Endothelial cell of umbilical vein (primary cell): ENCODE measurements at regions not wholly inside any gene's neighbourhood (a gene's known extent, or its start where the extent isn't known, plus 50 kb on each side); places are given as distances from the start of the nearest gene placed in this dataset.

Experiments
- BruUV-seq: library from RNA; stranded (reverse); fragments of 400-500 nt; replicated peaks from 2 replicates; lab custom pipeline; 2021; lab: Mats Ljungman, UMichigan
- CTCF ChIA-PET: fragments of 300-600, 350-600 bp; sonication (Branson Sonifier 250); formaldehyde crosslinking; loops from one replicate; lab custom pipeline; 2021; ENCODE audit warnings: antibody characterized with exemption, inconsistent platforms; lab: Charles Lee
- POLR2A ChIA-PET: fragments of 300-600, 350-600 bp; sonication (Branson Sonifier 250); formaldehyde crosslinking; loops from one replicate; lab custom pipeline; 2021; ENCODE audit warnings: antibody characterized with exemption, inconsistent platforms; lab: Charles Lee
- DNase-seq: peaks from one replicate; pipeline ENCODE4 v3.0.0-alpha.2; 2011; ENCODE audit warnings: low read depth, low spot score
- FAIRE-seq: peaks from 2 replicates; lab custom pipeline; 2011; peaks lifted over from hg19 to GRCh38; lab: Jason Lieb, UNC
- H2AFZ ChIP-seq: 2 replicates; pipeline ENCODE4 v1.6.0; 2012; ENCODE audit warnings: low read depth, low read length, control low read depth, inconsistent platforms
- H3K27ac ChIP-seq: 2 replicates; pipeline ENCODE4 v1.5.1; 2011; ENCODE audit warnings: low read depth, mild to moderate bottlenecking, control low read depth, low read length, moderate library complexity; ENCODE audit not compliant: insufficient read depth
- H3K27me3 ChIP-seq, 2 experiments: 2 replicates each; pipeline versions ENCODE4 v1.6.0 to v1.6.1; 2011; ENCODE audit warnings: low read length in 2 of 2, mixed read lengths in 1 of 2; ENCODE audit not compliant: control insufficient read depth in 2 of 2, insufficient read depth in 2 of 2
- H3K36me3 ChIP-seq, 2 experiments: 2 replicates in 1 of 2; 3 replicates in 1 of 2; pipeline ENCODE4 v1.5.1; 2011; ENCODE audit warnings: low read length in 2 of 2, mild to moderate bottlenecking in 1 of 2, moderate library complexity in 1 of 2; ENCODE audit not compliant: control insufficient read depth in 2 of 2, insufficient read depth in 2 of 2; ENCODE audit errors: extremely low read depth in 1 of 2
- H3K4me1 ChIP-seq: 3 replicates; pipeline ENCODE4 v1.5.1; 2011; ENCODE audit warnings: mild to moderate bottlenecking, low read length; ENCODE audit not compliant: control insufficient read depth, insufficient read depth; ENCODE audit errors: extremely low read depth
- H3K4me2 ChIP-seq: 2 replicates; pipeline ENCODE4 v1.6.1; 2011; ENCODE audit warnings: low read length, control low read depth, mixed read lengths; ENCODE audit not compliant: insufficient read depth
- H3K4me3 ChIP-seq, 3 experiments: fragments of 200-600 bp in 1 of 3; sonication (generic), shearing (Covaris generic) in 1 of 3; replicated peaks in 1 of 3; 2 replicates each; pipeline ENCODE4 v1.5.1; 2011 to 2016; ENCODE audit warnings: control low read depth in 3 of 3, low read length in 3 of 3, mild to moderate bottlenecking in 2 of 3, inconsistent platforms in 1 of 3, low read depth in 1 of 3, moderate library complexity in 1 of 3; ENCODE audit not compliant: insufficient read depth in 1 of 3
- H3K79me2 ChIP-seq: 2 replicates; pipeline ENCODE4 v1.6.0; 2012; ENCODE audit warnings: low read length, inconsistent platforms; ENCODE audit not compliant: control insufficient read depth, insufficient read depth
- H3K9ac ChIP-seq: replicated peaks from 2 replicates; pipeline ENCODE3; 2011; ENCODE audit warnings: low read length, control low read depth; ENCODE audit not compliant: insufficient read depth; ENCODE audit errors: extremely low read depth
- H3K9me1 ChIP-seq: replicated peaks from 3 replicates; pipeline ENCODE4 v1.6.0; 2011; ENCODE audit warnings: mild to moderate bottlenecking, low read length; ENCODE audit not compliant: control insufficient read depth, insufficient read depth; ENCODE audit errors: extremely low read depth
- H3K9me3 ChIP-seq: replicated peaks from 2 replicates; pipeline ENCODE4 v1.5.1; 2012; ENCODE audit warnings: low read length, inconsistent platforms; ENCODE audit not compliant: control insufficient read depth, insufficient read depth
- H4K20me1 ChIP-seq: replicated peaks from 2 replicates; pipeline ENCODE3; 2011; ENCODE audit warnings: mild to moderate bottlenecking, low read length; ENCODE audit not compliant: control insufficient read depth, insufficient read depth; ENCODE audit errors: extremely low read depth
- CTCF ChIP-seq, 2 donors: IDR thresholded peaks; 1 replicate in 1 of 2; 2 replicates in 1 of 2; pipeline ENCODE4 v1.5.1; 2011; ENCODE audit warnings: low read length in 2 of 2, mild to moderate bottlenecking in 2 of 2, moderate library complexity in 2 of 2, control low read depth in 1 of 2, inconsistent platforms in 1 of 2, low read depth in 1 of 2; ENCODE audit not compliant: insufficient read depth in 1 of 2; ENCODE audit errors: extremely low read depth in 1 of 2
- EZH2 ChIP-seq: IDR thresholded peaks from 2 replicates; pipeline ENCODE4 v1.6.1; 2012; ENCODE audit warnings: borderline replicate concordance, low read depth, mild to moderate bottlenecking, moderate library complexity, low read length, inconsistent platforms; ENCODE audit not compliant: severe bottlenecking
- FOS ChIP-seq: IDR thresholded peaks from 2 replicates; pipeline ENCODE4 v1.6.1; 2011; ENCODE audit warnings: mild to moderate bottlenecking, low read length, moderate library complexity, borderline replicate concordance; ENCODE audit not compliant: insufficient read depth
- GATA2 ChIP-seq: IDR thresholded peaks from 2 replicates; pipeline ENCODE4 v1.7.0; 2011; ENCODE audit warnings: low read depth, mild to moderate bottlenecking, moderate library complexity, mixed read lengths, low read length; ENCODE audit not compliant: insufficient read length, insufficient read depth
- JUN ChIP-seq: IDR thresholded peaks from 2 replicates; pipeline ENCODE4 v1.6.1; 2011; ENCODE audit warnings: borderline replicate concordance, low read depth; ENCODE audit not compliant: insufficient read length, insufficient read depth
- MAX ChIP-seq: IDR thresholded peaks from 2 replicates; pipeline ENCODE4 v1.6.1; 2011; ENCODE audit not compliant: insufficient read depth, insufficient read length
- MYC ChIP-seq: IDR thresholded peaks from one replicate; pipeline ENCODE4 v1.6.1; 2011; ENCODE audit warnings: mild to moderate bottlenecking, low read depth, low read length
- POLR2A ChIP-seq: IDR thresholded peaks from 2 replicates; pipeline ENCODE4 v1.6.1; 2012; ENCODE audit warnings: low read depth, mild to moderate bottlenecking, control low read depth, low read length
- POLR2AphosphoS5 ChIP-seq: IDR thresholded peaks from 2 replicates; pipeline ENCODE4 v1.6.1; 2012; ENCODE audit warnings: low read depth, mild to moderate bottlenecking, control low read depth, low read length, moderate library complexity; ENCODE audit not compliant: insufficient read depth
- dilution Hi-C: fragments of 300-500 bp; cut with MboI; formaldehyde crosslinking; loops from one replicate; pipeline ENCODE4 v1.15.0; 2019; ENCODE audit warnings: low sequenced_read_pairs; ENCODE audit not compliant: extremely low pct_ligation_motif_present
- intact Hi-C: fragments of 100-400 bp; cut with micrococcal nuclease; formaldehyde crosslinking; loops from one replicate; pipeline ENCODE4 v1.10.0; 2022

GRCh38 chr3:159852821-159853505, 135.7 kb upstream of the IL12A start:
- FAIRE-seq (peak; percentile 52), DNase-seq (peak; percentile 97)
- Histone ChIP-seq H3K27me3 (no peaks in the 10 kb centered on the region), H3K9me1 (no peaks in the 10 kb centered on the region), H4K20me1 (no peaks in the 10 kb centered on the region), H3K4me2 (peak overlapping the region; percentile 91), H3K9ac (peak overlapping the region; percentile 85), H3K9me3 (no peaks in the 10 kb centered on the region), H2AFZ (no peak overlapping the region), H3K36me3 (no peaks in the 10 kb centered on the region), H3K4me3 (peak overlapping the region in 2 of 3 experiments; percentile 45 to 52), H3K27ac (peak overlapping the region; percentile 97), H3K4me1 (peaks cover 70% of the 10 kb centered on the region), H3K79me2 (peaks cover 55% of the 10 kb centered on the region)
- CTCF ChIA-PET = interaction anchor here (0.7 to 9.7 kb wide), 19 partner anchors 9 to 589 kb away, joined by 3 to 145 read pairs (median 5); partner anchors contain the start of genes IL12A and SCHIP1
- no TSS peak for BruUV-seq
- peak; percentile 2 for TF ChIP-seq POLR2A
- no peak for TF ChIP-seq GATA2
- TF ChIP-seq FOS = peak; percentile 32
- no peak for TF ChIP-seq MYC
- TF ChIP-seq POLR2AphosphoS5 = no peak
- no peak for TF ChIP-seq CTCF (IDR thresholded peaks at IDR 0.05; ENCODE audit: extremely low read depth in 1 of 2, insufficient read depth in 1 of 2, low read depth in 1 of 2, low read length in 2 of 2)
- peak; percentile 92 for TF ChIP-seq JUN
- no peak for TF ChIP-seq MAX
- TF ChIP-seq EZH2 = no peak
- POLR2A ChIA-PET = interaction anchor here (0.6 to 6.2 kb wide), 13 partner anchors 8 to 154 kb away, joined by 3 to 53 read pairs (median 9); partner anchors contain the start of gene SCHIP1
- dilution Hi-C loops = no loop called here
- intact Hi-C loops = loop anchor here (1.0 to 10.0 kb wide), 4 partner anchors 16 to 552 kb away; no protein-coding TSS in a partner anchor
